Endothelial cell of umbilical vein (primary cell): ENCODE measurements at regions not wholly inside any gene's neighbourhood (a gene's known extent, or its start where the extent isn't known, plus 50 kb on each side); places are given as distances from the start of the nearest gene placed in this dataset.

Experiments used
- EZH2 ChIP-seq: IDR thresholded peaks from 2 replicates; pipeline ENCODE4 v1.6.1; 2012; ENCODE audit warnings: borderline replicate concordance, low read depth, mild to moderate bottlenecking, moderate library complexity, low read length, inconsistent platforms; ENCODE audit not compliant: severe bottlenecking
- FOS ChIP-seq: IDR thresholded peaks from 2 replicates; pipeline ENCODE4 v1.6.1; 2011; ENCODE audit warnings: mild to moderate bottlenecking, low read length, moderate library complexity, borderline replicate concordance; ENCODE audit not compliant: insufficient read depth
- TF ChIP-seq, protein P1 (sequence below), 2 donors: IDR thresholded peaks; 1 replicate in 1 of 2; 2 replicates in 1 of 2; pipeline ENCODE4 v1.5.1; 2011; ENCODE audit warnings: low read length in 2 of 2, mild to moderate bottlenecking in 2 of 2, moderate library complexity in 2 of 2, control low read depth in 1 of 2, inconsistent platforms in 1 of 2, low read depth in 1 of 2; ENCODE audit not compliant: insufficient read depth in 1 of 2; ENCODE audit errors: extremely low read depth in 1 of 2

DNA sequence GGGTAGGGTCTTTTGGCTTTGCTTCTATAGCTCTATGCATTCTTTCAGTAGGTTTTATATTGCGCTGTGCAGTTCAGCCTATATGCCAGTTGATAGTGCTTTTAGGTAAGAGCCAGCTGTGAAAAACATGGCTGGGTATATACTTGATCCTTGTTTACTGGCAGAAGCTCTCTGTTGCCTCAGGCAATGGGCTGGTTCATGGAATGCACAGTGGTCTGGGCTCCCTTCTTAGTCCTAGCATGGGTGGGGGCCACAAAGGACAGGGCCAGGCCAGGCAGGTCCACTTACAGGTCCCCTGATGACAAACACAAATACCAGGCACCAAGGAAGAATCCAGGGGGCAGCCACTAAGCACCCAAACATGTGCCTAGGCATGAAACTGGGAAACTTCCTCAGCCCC, 240.7 kb downstream of the SEC23A start:
- TF ChIP-seq, protein P1, sequence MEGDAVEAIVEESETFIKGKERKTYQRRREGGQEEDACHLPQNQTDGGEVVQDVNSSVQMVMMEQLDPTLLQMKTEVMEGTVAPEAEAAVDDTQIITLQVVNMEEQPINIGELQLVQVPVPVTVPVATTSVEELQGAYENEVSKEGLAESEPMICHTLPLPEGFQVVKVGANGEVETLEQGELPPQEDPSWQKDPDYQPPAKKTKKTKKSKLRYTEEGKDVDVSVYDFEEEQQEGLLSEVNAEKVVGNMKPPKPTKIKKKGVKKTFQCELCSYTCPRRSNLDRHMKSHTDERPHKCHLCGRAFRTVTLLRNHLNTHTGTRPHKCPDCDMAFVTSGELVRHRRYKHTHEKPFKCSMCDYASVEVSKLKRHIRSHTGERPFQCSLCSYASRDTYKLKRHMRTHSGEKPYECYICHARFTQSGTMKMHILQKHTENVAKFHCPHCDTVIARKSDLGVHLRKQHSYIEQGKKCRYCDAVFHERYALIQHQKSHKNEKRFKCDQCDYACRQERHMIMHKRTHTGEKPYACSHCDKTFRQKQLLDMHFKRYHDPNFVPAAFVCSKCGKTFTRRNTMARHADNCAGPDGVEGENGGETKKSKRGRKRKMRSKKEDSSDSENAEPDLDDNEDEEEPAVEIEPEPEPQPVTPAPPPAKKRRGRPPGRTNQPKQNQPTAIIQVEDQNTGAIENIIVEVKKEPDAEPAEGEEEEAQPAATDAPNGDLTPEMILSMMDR (IDR thresholded peaks at IDR 0.05; ENCODE audit: extremely low read depth in 1 of 2, insufficient read depth in 1 of 2, low read depth in 1 of 2, low read length in 2 of 2): no peak
- TF ChIP-seq EZH2 (no peak), FOS (no peak)
